OCI-LY7 (cell line): ENCODE measurements at regions not wholly inside any gene's neighbourhood (a gene's known extent, or its start where the extent isn't known, plus 50 kb on each side); places are given as distances from the start of the nearest gene placed in this dataset.

ENCODE experiments used
- EZH2phosphoT487 ChIP-seq: fragments of 200-600 bp; sonication (generic); IDR thresholded peaks from 2 replicates; pipeline ENCODE4 v1.6.1; 2018; ENCODE audit warnings: low read depth, borderline replicate concordance, mild to moderate bottlenecking, mixed run types, antibody characterized with exemption, low read length, moderate library complexity, mixed read lengths
- TF ChIP-seq, protein P1 (sequence below): fragments of 200-600 bp; sonication (generic); conservative IDR thresholded peaks from 2 replicates; pipeline ENCODE4 v1.5.1; 2014; ENCODE audit warnings: mild to moderate bottlenecking, antibody characterized with exemption, low read length, moderate library complexity, mixed read lengths

- TF ChIP-seq, protein P1, sequence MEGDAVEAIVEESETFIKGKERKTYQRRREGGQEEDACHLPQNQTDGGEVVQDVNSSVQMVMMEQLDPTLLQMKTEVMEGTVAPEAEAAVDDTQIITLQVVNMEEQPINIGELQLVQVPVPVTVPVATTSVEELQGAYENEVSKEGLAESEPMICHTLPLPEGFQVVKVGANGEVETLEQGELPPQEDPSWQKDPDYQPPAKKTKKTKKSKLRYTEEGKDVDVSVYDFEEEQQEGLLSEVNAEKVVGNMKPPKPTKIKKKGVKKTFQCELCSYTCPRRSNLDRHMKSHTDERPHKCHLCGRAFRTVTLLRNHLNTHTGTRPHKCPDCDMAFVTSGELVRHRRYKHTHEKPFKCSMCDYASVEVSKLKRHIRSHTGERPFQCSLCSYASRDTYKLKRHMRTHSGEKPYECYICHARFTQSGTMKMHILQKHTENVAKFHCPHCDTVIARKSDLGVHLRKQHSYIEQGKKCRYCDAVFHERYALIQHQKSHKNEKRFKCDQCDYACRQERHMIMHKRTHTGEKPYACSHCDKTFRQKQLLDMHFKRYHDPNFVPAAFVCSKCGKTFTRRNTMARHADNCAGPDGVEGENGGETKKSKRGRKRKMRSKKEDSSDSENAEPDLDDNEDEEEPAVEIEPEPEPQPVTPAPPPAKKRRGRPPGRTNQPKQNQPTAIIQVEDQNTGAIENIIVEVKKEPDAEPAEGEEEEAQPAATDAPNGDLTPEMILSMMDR: no peak
- TF ChIP-seq EZH2phosphoT487: no peak
Measured at GRCh38 chr18:46302528-46303485, 198.6 kb downstream of the HAUS1 start.
